GM18502 (cell line): ENCODE measurements at regions not wholly inside any gene's neighbourhood (a gene's known extent, or its start where the extent isn't known, plus 50 kb on each side); places are given as distances from the start of the nearest gene placed in this dataset.
"Not testable (repeated sequence)": the region's sequence is repeated elsewhere in the genome, so short reads cannot be mapped to it uniquely, and the experiment has no call there.

Experiments
- ATAC-seq: cut with Tn5 transposase; IDR thresholded peaks from one replicate; pipeline ENCODE4 v1.9.1; 2021; ENCODE audit warnings: mild to moderate bottlenecking; ENCODE audit not compliant: unreplicated experiment, poor library complexity

- no peak for ATAC-seq
Observed at GRCh38 chr10:61024151-61024855, 80.3 kb upstream of the RHOBTB1 start.

- no peak for ATAC-seq
Observed at GRCh38 chr10:61023053-61023452, 79.1 kb upstream of the RHOBTB1 start.

- ATAC-seq: no peak
Observed at GRCh38 chr10:61021926-61022325, 77.9 kb upstream of the RHOBTB1 start.

GRCh38 chr10:61020420-61021158 lies 76.6 kb upstream of the RHOBTB1 start:
- ATAC-seq: no peak

- no peak for ATAC-seq
Observed at GRCh38 chr10:61018146-61018545, 74.2 kb upstream of the RHOBTB1 start.

GRCh38 chr10:61016630-61017029 lies 72.6 kb upstream of the RHOBTB1 start:
- no peak for ATAC-seq

- ATAC-seq: no peak
Observed at GRCh38 chr10:61016007-61016406, 72.0 kb upstream of the RHOBTB1 start.

- ATAC-seq: no peak
Observed at GRCh38 chr10:61010863-61011262, 66.9 kb upstream of the RHOBTB1 start.

- ATAC-seq: not testable (repeated sequence)
Observed at GRCh38 chr10:61003069-61003468, 59.1 kb upstream of the RHOBTB1 start.

GRCh38 chr10:61001731-61002122 lies 57.7 kb upstream of the RHOBTB1 start:
- no peak for ATAC-seq

GRCh38 chr10:61000769-61001730 lies 57.1 kb upstream of the RHOBTB1 start:
- no peak for ATAC-seq

- ATAC-seq: no peak
Observed at GRCh38 chr10:60998932-60999331, 54.9 kb upstream of the RHOBTB1 start.

- ATAC-seq: no peak
Observed at GRCh38 chr10:60994128-60994527, 50.1 kb upstream of the RHOBTB1 start.
